GM19238 (cell line): ENCODE measurements at regions not wholly inside any gene's neighbourhood (a gene's known extent, or its start where the extent isn't known, plus 50 kb on each side); places are given as distances from the start of the nearest gene placed in this dataset.

ENCODE experiments used
- DNase-seq: peaks from one replicate; pipeline ENCODE4 v3.0.0; 2011; ENCODE audit warnings: low spot score; ENCODE audit not compliant: insufficient read length

DNA sequence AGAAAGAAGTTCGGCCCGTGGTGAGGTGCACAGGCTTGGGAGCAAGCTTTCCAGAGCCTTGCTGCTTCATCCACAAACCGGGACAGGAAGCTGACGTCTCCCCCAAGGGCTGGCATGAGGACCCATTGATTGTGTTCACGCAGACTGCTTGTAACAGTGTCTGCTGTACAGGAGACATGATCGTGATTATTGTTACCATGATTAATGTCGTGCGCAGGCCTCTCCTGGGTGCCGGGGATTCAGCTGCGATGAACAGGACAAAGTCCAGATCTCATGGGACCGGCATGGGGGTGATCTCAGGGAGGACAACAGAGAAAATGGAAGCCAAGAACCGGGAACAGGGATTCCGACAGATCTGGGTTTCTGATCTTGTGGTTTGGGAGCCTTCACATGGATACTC, 219.9 kb downstream of the BRD1 start:
- DNase-seq, result no peak

GRCh38 chr22:49606562-49607290, 220.9 kb downstream of the BRD1 start:
- DNase-seq, result no peak

GRCh38 chr22:49604732-49605302, 222.9 kb downstream of the BRD1 start:
- no peak for DNase-seq

- DNase-seq, result no peak
Measured at GRCh38 chr22:49603016-49603415, 224.7 kb downstream of the BRD1 start.

GRCh38 chr22:49602481-49602880, 225.2 kb downstream of the BRD1 start:
- no peak for DNase-seq

DNA sequence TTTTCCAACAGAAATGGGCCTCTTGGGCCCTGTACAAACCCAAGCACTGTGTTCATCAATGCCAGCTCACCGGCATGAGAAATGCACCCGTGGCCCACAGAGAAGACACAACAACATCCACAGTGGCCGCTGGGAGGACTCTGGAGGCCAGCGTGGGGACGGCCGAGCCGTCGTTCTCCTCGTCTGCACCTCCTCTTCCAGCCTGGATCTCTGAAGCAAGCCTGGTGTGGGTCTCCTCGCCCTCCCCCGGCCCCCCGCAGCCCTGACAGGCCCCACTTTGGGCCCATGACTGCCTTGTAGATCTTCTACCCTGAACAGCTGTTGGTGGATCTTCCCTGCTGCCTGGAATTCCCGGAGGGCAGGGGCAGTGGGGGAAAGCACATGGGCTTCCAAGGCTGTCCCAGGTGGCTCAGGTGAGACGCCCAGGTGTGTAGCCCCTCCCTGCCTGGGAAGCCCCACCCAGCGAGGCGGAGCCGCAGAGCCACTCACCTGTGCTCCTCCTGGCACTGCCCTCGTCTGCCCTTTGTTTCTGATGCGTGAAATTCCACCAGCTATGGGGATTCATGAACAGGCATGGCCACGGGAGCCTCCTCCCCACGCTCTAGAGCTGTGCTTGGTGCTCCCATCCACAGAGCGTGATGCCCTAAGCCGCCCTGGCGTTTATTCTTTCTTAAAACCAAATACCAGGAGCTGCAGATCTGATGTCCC, 225.9 kb downstream of the BRD1 start:
- no peak for DNase-seq

DNA sequence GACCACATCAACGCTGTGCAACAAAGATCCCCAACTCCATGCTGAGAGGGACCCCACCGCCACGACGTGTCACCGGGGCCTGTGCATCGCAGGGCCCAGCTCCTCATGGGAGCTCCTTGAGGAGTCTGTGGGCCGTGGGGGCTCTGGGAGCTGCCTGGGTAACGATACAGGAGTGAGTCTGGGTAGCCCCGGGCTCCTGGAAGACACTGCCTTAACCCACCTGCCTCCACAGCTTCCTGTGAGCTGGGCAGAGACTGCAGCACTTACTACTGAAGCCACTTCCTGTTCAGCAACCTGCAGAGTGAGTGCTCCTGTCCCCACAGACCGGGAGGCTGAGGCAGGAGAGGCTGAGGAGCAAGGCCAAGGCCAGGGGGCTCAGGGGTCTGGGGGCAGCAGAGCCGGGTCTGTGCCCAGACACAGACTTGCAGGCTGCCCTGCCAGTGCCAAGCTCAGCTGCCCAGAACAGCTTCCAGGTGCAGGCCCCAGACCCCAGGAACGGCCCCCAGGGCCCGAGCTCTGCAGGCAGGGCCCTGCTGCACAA, 226.7 kb downstream of the BRD1 start:
- no peak for DNase-seq

DNA sequence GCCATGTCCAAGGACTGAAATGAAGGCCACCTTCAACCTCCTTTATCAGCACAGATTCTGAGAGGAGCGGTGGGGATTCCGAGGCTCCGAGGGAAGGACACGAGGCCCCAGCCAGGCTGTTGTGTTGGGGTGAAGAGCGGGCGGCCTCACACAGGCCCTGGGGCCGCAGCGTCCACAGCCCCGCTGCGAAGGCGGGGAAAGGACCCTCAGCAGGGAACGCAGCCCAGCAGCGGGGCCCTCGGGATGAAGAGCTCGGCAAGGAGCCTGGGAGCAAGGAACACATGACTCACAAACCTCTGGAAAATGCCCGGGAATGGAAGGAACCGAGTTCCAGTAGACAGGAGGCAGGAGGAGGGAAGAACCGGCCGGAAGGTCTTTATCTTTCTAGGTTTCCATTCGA, 227.2 kb downstream of the BRD1 start:
- DNase-seq, result no peak

GRCh38 chr22:49599691-49600455, 227.8 kb downstream of the BRD1 start:
- DNase-seq, result no peak

GRCh38 chr22:49599039-49599438, 228.6 kb downstream of the BRD1 start:
- no peak for DNase-seq

DNA sequence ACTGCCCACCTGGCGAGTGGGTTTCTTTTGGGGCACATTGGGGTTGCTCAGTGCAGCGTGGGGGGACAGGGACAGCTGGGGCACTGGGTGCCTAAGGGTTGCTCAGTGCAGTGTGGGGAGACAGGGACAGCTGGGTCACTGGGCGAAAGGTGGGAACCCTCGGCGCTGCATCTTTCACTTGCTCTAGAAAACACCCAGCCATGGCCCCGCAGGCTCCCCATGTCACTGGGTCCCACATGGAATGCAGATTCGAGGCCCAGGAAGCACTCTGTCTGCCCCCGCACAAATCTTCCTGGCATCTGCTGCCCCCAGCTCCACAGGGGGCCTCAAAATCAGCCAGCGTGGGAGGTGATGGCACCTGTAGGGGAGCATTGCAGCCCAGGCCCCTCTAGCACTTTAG, 229.3 kb downstream of the BRD1 start:
- no peak for DNase-seq

DNA sequence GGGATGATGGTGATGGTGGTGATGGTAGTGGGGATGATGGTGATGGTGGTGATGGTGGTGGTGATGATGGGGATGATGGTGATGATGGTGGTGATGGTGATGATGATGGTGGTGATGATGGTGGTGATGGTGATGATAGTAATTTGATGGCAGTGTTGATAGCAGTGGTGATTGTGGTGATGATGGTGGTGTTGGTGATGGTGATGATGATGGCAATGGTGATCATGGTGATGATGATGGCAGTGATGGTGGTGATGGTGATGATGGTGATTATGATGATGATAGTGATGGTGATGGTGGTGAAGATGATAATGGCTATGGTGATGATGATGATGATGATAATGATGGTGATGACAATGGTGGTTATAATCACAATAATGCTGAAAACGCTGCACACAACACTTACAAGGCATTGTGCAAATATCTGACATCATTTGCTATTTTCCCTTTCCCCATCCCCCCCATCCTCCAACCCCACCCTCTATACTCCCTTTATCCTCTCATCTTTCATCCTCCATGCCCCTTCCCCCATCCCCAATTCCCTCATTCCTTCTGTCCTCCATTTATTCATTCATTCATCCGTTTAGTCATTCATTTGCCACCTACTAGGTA, 230.1 kb downstream of the BRD1 start:
- no peak for DNase-seq

DNA sequence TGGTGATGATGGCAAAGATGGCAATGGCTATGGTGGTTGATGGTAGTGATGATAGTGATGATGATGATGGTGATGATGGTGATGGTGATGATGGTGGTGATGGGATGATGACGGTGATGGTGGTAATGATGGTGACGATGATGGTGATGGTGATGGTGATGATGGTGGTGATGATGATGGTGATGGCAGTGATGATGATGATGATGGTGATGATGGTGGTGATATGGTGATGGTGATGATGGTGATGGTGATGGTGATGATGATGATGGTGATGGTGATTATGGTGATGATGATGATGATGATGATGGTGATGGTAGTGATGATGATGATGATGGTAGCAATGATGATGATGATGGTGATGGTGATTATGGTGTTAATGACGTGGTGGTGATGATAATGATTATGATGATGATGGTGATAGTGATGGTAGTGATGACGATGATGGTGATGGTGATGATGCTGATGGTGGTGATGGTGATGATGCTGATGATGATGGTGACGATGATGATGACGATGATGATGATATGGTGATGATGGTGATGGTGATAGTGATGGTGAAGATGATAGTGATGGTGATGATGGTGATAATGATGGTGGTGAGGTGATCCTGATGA, 232.1 kb downstream of the BRD1 start:
- DNase-seq, result no peak

DNA sequence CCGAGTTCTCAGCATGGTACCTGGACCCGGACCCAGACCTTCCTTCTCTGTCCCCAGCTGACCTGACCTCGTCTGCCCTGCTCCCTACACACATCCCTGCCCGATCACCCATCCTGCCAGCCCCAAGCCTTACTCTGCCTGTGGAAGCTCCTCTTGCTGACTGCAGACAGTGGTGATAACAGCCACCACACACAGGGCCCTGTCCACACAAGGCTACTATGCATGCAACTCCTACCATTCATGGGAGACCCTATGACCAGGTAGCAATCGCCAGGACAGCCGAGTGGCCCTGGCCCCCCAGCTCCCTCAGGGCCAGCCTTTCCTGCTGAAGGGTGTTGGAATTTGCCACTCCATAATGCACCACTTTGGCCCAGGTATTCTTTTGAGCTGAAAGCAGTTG, 233.6 kb downstream of the BRD1 start:
- DNase-seq, result no peak

GRCh38 chr22:49593509-49593908, 234.2 kb downstream of the BRD1 start:
- DNase-seq, result no peak

DNA sequence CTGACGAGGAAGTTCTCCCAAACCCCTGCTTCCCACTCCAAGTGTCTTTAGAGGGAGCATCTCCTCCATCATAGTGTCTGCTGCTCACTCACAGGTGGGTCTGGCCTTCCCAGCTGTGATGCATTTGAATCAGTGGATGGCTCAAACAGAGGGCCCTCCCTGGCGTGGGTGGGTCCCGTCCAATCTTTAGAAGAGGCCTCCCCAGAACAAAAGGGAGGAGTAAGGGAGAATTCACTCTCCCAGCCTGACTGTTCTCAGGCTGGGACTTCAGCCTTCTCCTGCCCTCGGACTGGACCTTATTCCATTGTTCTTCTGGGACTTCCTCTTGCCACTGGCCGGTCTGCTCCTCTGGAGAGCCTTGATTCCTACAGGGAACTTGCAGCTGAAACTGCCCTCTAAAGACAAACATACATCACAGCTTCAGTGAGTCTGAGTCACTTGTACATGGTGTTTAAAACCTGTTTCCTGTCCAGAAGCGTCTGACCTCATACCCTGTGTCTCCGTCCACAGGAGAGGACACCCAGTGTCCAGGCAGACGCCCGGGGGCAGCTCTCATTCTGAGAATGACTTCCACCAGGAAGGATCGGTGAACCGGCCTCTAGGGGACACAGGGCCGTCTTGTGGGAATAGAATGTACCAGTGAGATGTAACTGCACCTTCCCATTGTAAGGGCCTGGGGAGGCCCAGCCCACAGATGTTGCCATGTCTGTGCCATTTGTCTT, 234.7 kb downstream of the BRD1 start:
- DNase-seq, result no peak

GRCh38 chr22:49590851-49591445, 236.7 kb downstream of the BRD1 start:
- DNase-seq, result no peak

DNA sequence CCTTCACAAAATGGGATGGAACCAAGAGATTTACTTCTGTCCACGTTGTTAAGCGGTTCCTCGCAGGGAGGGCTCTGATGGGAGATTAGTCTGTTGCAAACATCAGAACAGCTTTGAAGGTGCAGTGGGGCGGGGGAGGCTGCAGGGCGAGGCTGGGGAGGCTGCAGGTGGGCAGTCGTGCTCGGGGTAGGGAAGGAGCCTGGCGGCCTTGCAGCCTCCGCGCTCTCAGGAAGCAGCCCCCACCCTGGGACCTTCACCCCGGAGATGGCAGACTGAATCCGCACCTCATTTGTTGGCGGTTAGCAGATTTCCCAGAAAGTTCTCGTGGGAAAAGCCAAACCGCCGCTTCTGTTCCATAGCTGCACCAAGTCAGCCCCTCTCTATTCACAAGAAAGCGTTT, 237.3 kb downstream of the BRD1 start:
- DNase-seq, result no peak

DNA sequence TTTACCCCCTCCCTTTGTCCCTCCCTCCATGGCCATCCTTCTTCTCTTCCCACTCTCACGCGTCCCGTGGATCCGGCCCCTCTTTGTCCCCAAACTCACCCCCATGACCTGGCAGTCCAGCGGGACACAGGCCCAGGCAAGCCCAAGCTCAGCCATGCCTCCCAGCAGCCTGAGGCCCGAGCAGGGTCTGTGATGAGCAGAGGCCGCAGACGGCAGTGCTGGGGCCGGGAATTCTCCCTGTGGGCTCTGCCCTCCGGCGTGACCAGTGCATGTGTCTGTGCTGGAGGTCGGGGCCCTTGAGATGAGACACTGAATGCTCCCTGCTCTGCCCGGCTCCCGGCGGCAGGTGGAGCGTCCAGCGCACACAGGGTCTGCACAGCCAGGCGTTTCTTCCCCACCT, 237.9 kb downstream of the BRD1 start:
- DNase-seq, result no peak

- DNase-seq, result no peak
Measured at GRCh38 chr22:49589301-49589700, 238.4 kb downstream of the BRD1 start.
